ENCODE measurements at regions not wholly inside any gene's neighbourhood (a gene's known extent, or its start where the extent isn't known, plus 50 kb on each side); places are given as distances from the start of the nearest gene placed in this dataset.

GRCh38 chr7:84337429-84337828 lies 142.8 kb upstream of the SEMA3A start:
- TF ChIP-seq, protein P1, sequence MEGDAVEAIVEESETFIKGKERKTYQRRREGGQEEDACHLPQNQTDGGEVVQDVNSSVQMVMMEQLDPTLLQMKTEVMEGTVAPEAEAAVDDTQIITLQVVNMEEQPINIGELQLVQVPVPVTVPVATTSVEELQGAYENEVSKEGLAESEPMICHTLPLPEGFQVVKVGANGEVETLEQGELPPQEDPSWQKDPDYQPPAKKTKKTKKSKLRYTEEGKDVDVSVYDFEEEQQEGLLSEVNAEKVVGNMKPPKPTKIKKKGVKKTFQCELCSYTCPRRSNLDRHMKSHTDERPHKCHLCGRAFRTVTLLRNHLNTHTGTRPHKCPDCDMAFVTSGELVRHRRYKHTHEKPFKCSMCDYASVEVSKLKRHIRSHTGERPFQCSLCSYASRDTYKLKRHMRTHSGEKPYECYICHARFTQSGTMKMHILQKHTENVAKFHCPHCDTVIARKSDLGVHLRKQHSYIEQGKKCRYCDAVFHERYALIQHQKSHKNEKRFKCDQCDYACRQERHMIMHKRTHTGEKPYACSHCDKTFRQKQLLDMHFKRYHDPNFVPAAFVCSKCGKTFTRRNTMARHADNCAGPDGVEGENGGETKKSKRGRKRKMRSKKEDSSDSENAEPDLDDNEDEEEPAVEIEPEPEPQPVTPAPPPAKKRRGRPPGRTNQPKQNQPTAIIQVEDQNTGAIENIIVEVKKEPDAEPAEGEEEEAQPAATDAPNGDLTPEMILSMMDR (IDR thresholded peaks at IDR 0.05; ENCODE audit: poor library complexity, severe bottlenecking), result no peak
- no peaks in the 10 kb centered on the region for H3K36me3 ChIP-seq (ENCODE audit: low read depth)

GRCh38 chr7:84336766-84337165 lies 142.2 kb upstream of the SEMA3A start:
- no peak for ATAC-seq (ENCODE audit: low read depth)
- no peaks in the 10 kb centered on the region for H3K9me3 ChIP-seq (ENCODE audit: severe bottlenecking)
- DNase-seq (ENCODE audit: low spot score), result no peak
- no peaks in the 10 kb centered on the region for H3K4me1 ChIP-seq (ENCODE audit: insufficient read depth, poor library complexity, severe bottlenecking)
- TF ChIP-seq, protein P1 (IDR thresholded peaks at IDR 0.05; ENCODE audit: poor library complexity, severe bottlenecking), result no peak
- H3K36me3 ChIP-seq (ENCODE audit: low read depth), result no peaks in the 10 kb centered on the region
- no peaks in the 10 kb centered on the region for H3K27me3 ChIP-seq (ENCODE audit: insufficient read depth, poor library complexity, severe bottlenecking)
- no peak overlapping the region for H3K27ac ChIP-seq (ENCODE audit: poor library complexity, severe bottlenecking)
- no peak overlapping the region for H3K4me3 ChIP-seq (ENCODE audit: severe bottlenecking)

More at GRCh38 chr7:84337429-84337828, 142.8 kb upstream of the SEMA3A start:
- Histone ChIP-seq H3K9me3 (ENCODE audit: severe bottlenecking) (no peaks in the 10 kb centered on the region), H3K4me3 (ENCODE audit: severe bottlenecking) (no peak overlapping the region), H3K27me3 (ENCODE audit: insufficient read depth, poor library complexity, severe bottlenecking) (no peaks in the 10 kb centered on the region), H3K4me1 (ENCODE audit: insufficient read depth, poor library complexity, severe bottlenecking) (no peaks in the 10 kb centered on the region), H3K27ac (ENCODE audit: poor library complexity, severe bottlenecking) (no peak overlapping the region)
- ATAC-seq (ENCODE audit: low read depth), result peak; percentile 46; the same call in 2 of the 3 replicates
- no peak for DNase-seq (ENCODE audit: low spot score)

DNA sequence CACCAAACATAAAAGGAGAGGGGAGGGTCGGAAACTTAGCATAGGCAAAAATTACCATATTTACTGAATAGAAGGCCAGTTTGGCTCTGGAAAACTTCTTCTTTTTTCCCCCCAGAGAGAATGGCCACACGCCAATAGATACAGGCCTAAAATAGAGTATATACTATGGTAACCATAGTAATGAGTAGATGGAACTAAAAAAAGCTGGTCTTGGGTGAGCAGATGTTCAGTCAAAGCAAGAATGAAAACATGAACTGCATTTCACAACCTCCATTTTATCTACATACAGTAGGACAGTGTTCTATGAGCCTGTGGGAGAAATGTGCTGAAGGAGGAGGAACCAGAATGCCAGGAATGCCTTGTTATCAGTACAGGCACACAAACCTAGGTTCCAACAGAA lies 141.7 kb upstream of the SEMA3A start:
- Histone ChIP-seq H3K4me3 (ENCODE audit: severe bottlenecking) (no peak overlapping the region), H3K27me3 (ENCODE audit: insufficient read depth, poor library complexity, severe bottlenecking) (no peaks in the 10 kb centered on the region), H3K9me3 (ENCODE audit: severe bottlenecking) (no peaks in the 10 kb centered on the region), H3K27ac (ENCODE audit: poor library complexity, severe bottlenecking) (no peak overlapping the region), H3K36me3 (ENCODE audit: low read depth) (no peaks in the 10 kb centered on the region), H3K4me1 (ENCODE audit: insufficient read depth, poor library complexity, severe bottlenecking) (no peaks in the 10 kb centered on the region)
- TF ChIP-seq, protein P1 (IDR thresholded peaks at IDR 0.05; ENCODE audit: poor library complexity, severe bottlenecking), result no peak
- ATAC-seq (ENCODE audit: low read depth), result no peak
- DNase-seq (ENCODE audit: low spot score), result no peak

DNA sequence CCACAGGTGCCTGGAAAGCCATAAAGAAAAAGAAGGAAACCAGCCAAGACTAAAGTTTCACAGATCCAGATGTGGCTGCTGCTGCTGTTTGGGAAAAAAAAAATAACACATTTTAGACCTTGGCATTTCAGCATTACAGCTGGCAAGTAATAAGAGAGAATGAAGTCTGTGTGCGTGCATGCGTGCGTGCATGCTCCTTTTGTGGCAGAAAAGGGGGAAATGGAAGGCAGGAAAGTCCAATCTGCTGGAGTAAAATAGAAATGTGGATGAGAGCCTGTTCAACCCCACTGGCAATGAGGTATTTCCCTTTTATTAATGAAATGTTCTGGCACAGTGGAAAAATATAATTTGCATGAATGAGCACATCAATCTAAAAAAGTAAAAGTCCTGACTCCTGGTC lies 137.0 kb upstream of the SEMA3A start:
- ATAC-seq (ENCODE audit: low read depth) (no peak), DNase-seq (ENCODE audit: low spot score) (no peak)
- Histone ChIP-seq H3K4me3 (ENCODE audit: severe bottlenecking) (no peak overlapping the region), H3K36me3 (ENCODE audit: low read depth) (no peaks in the 10 kb centered on the region), H3K27ac (ENCODE audit: poor library complexity, severe bottlenecking) (no peak overlapping the region), H3K4me1 (ENCODE audit: insufficient read depth, poor library complexity, severe bottlenecking) (peaks cover 8% of the 10 kb centered on the region), H3K27me3 (ENCODE audit: insufficient read depth, poor library complexity, severe bottlenecking) (no peaks in the 10 kb centered on the region), H3K9me3 (ENCODE audit: severe bottlenecking) (no peaks in the 10 kb centered on the region)
- TF ChIP-seq, protein P1 (IDR thresholded peaks at IDR 0.05; ENCODE audit: poor library complexity, severe bottlenecking), result no peak

DNA sequence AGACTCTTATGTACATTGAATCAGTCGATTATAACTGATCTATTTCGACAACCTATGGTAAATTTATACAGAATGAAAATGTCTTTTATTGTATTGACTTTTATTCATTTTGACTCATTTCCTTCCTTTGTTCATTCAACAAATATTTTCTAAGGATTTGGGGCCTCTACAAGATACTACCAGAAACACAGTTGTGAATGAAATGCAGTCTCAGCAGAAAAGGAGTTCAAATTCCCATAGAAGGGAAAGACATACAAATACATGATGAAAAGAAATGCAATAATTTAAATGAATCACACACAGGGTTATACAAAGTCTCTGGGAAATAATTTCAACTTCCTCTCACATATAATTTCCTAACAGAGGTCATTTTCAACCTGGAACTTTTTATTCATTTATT lies 134.0 kb upstream of the SEMA3A start:
- Histone ChIP-seq H3K36me3 (ENCODE audit: low read depth) (no peaks in the 10 kb centered on the region), H3K4me3 (ENCODE audit: severe bottlenecking) (no peak overlapping the region), H3K27me3 (ENCODE audit: insufficient read depth, poor library complexity, severe bottlenecking) (no peaks in the 10 kb centered on the region), H3K4me1 (ENCODE audit: insufficient read depth, poor library complexity, severe bottlenecking) (peaks cover 8% of the 10 kb centered on the region), H3K27ac (ENCODE audit: poor library complexity, severe bottlenecking) (no peak overlapping the region), H3K9me3 (ENCODE audit: severe bottlenecking) (no peaks in the 10 kb centered on the region)
- ATAC-seq (ENCODE audit: low read depth) (no peak), DNase-seq (ENCODE audit: low spot score) (no peak)
- TF ChIP-seq, protein P1 (IDR thresholded peaks at IDR 0.05; ENCODE audit: poor library complexity, severe bottlenecking), result no peak

Measured in RWPE2 (cell line).